SK-N-MC (cell line): ENCODE measurements at regions not wholly inside any gene's neighbourhood (a gene's known extent, or its start where the extent isn't known, plus 50 kb on each side); places are given as distances from the start of the nearest gene placed in this dataset.

Experiments
- EZH2 ChIP-seq: fragments of 200-600 bp; sonication (generic); IDR thresholded peaks from one replicate; pipeline ENCODE4 v1.6.1; 2017; ENCODE audit warnings: antibody characterized with exemption
- FOXP2 ChIP-seq: optimal IDR thresholded peaks from 2 replicates; pipeline ENCODE3; 2011; ENCODE audit warnings: mild to moderate bottlenecking, moderate library complexity; ENCODE audit not compliant: insufficient read depth; ENCODE audit errors: extremely low read length, control extremely low read depth
- POLR2AphosphoS5 ChIP-seq: IDR thresholded peaks from 2 replicates; pipeline ENCODE4 v1.6.1; 2012; ENCODE audit warnings: mild to moderate bottlenecking, low read depth, low read length, borderline replicate concordance

- no peak for TF ChIP-seq EZH2
- no peak for TF ChIP-seq POLR2AphosphoS5
- TF ChIP-seq FOXP2 = no peak
Observed at GRCh38 chr9:86801246-86801645, 146.1 kb downstream of the GAS1 start.
